GM19035 (cell line): ENCODE measurements at regions not wholly inside any gene's neighbourhood (a gene's known extent, or its start where the extent isn't known, plus 50 kb on each side); places are given as distances from the start of the nearest gene placed in this dataset.

Experiments
- ATAC-seq: cut with Tn5 transposase; IDR thresholded peaks from one replicate; pipeline ENCODE4 v1.9.1; 2021; ENCODE audit not compliant: unreplicated experiment

- no peak for ATAC-seq
These were observed 280.5 kb downstream of the RNF144B start for GRCh38 chr6:18667612-18668011.

GRCh38 chr6:18668994-18669393 lies 281.8 kb downstream of the RNF144B start:
- no peak for ATAC-seq

GRCh38 chr6:18672852-18673251 lies 285.7 kb downstream of the RNF144B start:
- no peak for ATAC-seq

GRCh38 chr6:18674346-18674745 lies 287.2 kb downstream of the RNF144B start:
- ATAC-seq = no peak

GRCh38 chr6:18675881-18676280 lies 288.7 kb downstream of the RNF144B start:
- no peak for ATAC-seq

GRCh38 chr6:18676548-18676947 lies 289.4 kb downstream of the RNF144B start:
- no peak for ATAC-seq

- ATAC-seq = no peak
These were observed 293.7 kb downstream of the RNF144B start for GRCh38 chr6:18680842-18681241.

- no peak for ATAC-seq
These were observed 294.8 kb downstream of the RNF144B start for GRCh38 chr6:18681832-18682503.

- ATAC-seq = no peak
These were observed 297.2 kb downstream of the RNF144B start for GRCh38 chr6:18684343-18684742.

- no peak for ATAC-seq
These were observed 306.0 kb downstream of the RNF144B start for GRCh38 chr6:18692929-18693685.

- no peak for ATAC-seq
These were observed 306.7 kb downstream of the RNF144B start for GRCh38 chr6:18693881-18694280.

GRCh38 chr6:18703546-18703945 lies 316.4 kb downstream of the RNF144B start:
- no peak for ATAC-seq

GRCh38 chr6:18707714-18708439 lies 320.7 kb downstream of the RNF144B start:
- no peak for ATAC-seq

GRCh38 chr6:18712595-18712994 lies 325.4 kb downstream of the RNF144B start:
- ATAC-seq = no peak

- ATAC-seq = no peak
These were observed 332.9 kb downstream of the RNF144B start for GRCh38 chr6:18720075-18720474.

GRCh38 chr6:18724056-18724455 lies 336.9 kb downstream of the RNF144B start:
- ATAC-seq = no peak

GRCh38 chr6:18725449-18725848 lies 338.3 kb downstream of the RNF144B start:
- no peak for ATAC-seq

- no peak for ATAC-seq
These were observed 346.9 kb downstream of the RNF144B start for GRCh38 chr6:18733921-18734550.

GRCh38 chr6:18741741-18742140 lies 354.6 kb downstream of the RNF144B start:
- ATAC-seq = no peak

GRCh38 chr6:18742406-18742805 lies 355.3 kb downstream of the RNF144B start:
- ATAC-seq = no peak

- ATAC-seq = no peak
These were observed 359.6 kb downstream of the RNF144B start for GRCh38 chr6:18746727-18747126.
